Stimulated activated naive CD8-positive, alpha-beta T cell treated with anti-CD3 and anti-CD28 coated beads, Interleukin-15, amount 100 ng/mL, for 72 hours (primary cell): ENCODE measurements at regions not wholly inside any gene's neighbourhood (a gene's known extent, or its start where the extent isn't known, plus 50 kb on each side); places are given as distances from the start of the nearest gene placed in this dataset.

Source experiments
- ATAC-seq: fragments of 150-1000 bp; cut with Tn5 transposase; 2 replicates; pipeline ENCODE4 v1.10.0; 2021; ENCODE audit warnings: mild to moderate bottlenecking, moderate library complexity
- DNase-seq, 2 donors: peaks; one replicate each; pipeline ENCODE4 v3.0.0; 2021 to 2022
- H3K27ac Mint-ChIP-seq, 2 donors: one replicate each; pipeline ENCODE4 v1.8.0; 2022; ENCODE audit warnings: mild to moderate bottlenecking in 2 of 2, mixed read lengths in 2 of 2, moderate library complexity in 2 of 2
- H3K27me3 Mint-ChIP-seq: one replicate; pipeline ENCODE4 v1.8.0; 2022; ENCODE audit warnings: mixed read lengths
- H3K4me1 Mint-ChIP-seq: one replicate; pipeline ENCODE4 v1.8.0; 2022; ENCODE audit warnings: mild to moderate bottlenecking, mixed read lengths
- H3K4me3 Mint-ChIP-seq, 2 donors: one replicate each; pipeline ENCODE4 v1.8.0; 2022; ENCODE audit warnings: mild to moderate bottlenecking in 2 of 2, mixed read lengths in 2 of 2, moderate library complexity in 1 of 2
- H3K9me3 Mint-ChIP-seq, 2 donors: one replicate each; pipeline ENCODE4 v1.8.0; 2022; ENCODE audit warnings: mixed read lengths in 2 of 2

DNA sequence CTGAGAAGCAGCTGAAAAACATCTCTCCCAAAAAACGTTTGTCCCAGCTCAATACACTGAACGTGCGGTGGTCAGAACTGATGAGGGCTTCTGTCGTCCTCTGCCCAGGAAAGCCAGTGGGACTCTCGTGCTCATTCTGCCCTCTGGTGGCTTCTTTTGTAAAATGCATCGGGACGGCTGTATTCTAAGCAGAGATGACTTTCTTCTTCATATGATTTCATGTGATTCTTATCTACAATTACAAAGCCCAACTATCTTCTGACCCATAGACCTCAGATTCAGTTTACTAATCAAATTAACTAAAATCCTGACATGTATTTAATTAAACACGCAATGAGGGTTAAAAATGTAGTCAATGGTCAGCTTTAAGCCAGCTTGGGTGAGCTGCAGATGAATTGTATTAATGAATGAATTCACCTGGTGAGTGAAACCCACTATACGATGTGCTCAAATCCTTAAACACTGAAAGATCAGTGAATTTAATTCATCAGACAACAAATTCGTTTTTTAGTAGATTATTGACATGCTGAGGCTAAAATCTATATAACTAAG is 117.6 kb upstream of the FAM204A start:
- ATAC-seq: peak; percentile 79
- Mint-ChIP-seq H3K27ac (peak overlapping the region in 1 of 2 donors; percentile 67), H3K27me3 (peaks cover 42% of the 10 kb centered on the region), H3K4me1 (peaks cover 5% of the 10 kb centered on the region), H3K9me3 (no peaks in the 10 kb centered on the region), H3K4me3 (peak overlapping the region in 1 of 2 donors; percentile 32)
- DNase-seq: peak; percentile 48 to 52

DNA sequence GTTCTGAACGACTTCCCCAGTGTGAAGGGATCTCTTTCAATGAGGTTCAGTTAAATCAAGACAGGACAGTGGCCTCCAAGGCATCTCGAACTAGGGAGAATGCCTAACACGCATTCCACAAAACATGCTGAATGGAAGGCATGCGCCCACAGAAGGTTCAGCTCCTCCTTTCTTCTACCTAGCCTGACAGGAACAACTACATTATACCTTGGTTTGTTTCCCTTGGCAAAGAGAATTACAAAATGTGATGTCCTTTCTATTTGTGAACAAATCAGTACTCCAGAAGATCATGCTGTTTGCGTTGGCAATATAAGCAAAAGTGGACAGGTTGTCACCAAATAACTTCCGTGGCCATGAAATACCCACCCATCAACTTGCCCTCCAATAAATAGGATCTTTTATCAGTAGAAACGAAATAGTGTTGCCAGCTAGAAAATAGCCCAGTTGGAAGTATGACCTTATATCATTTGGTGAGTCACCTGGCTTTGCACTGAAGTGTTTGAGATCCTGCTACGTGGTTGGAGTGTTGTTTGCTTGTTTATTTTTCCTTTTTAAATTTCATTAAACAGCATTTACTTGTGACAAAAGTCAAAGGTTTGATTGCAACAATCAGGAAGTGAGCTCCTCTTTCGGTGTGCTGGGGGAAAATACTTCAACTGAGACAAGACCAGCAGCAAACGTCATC is 117.0 kb upstream of the FAM204A start:
- H3K27me3 Mint-ChIP-seq: peaks cover 36% of the 10 kb centered on the region
- peak overlapping the region in 1 of 2 donors; percentile 32 for H3K4me3 Mint-ChIP-seq
- peak overlapping the region in 1 of 2 donors; percentile 67 for H3K27ac Mint-ChIP-seq
- H3K9me3 Mint-ChIP-seq: no peaks in the 10 kb centered on the region
- ATAC-seq (no peak), DNase-seq (no peak)
- peaks cover 5% of the 10 kb centered on the region for H3K4me1 Mint-ChIP-seq

DNA sequence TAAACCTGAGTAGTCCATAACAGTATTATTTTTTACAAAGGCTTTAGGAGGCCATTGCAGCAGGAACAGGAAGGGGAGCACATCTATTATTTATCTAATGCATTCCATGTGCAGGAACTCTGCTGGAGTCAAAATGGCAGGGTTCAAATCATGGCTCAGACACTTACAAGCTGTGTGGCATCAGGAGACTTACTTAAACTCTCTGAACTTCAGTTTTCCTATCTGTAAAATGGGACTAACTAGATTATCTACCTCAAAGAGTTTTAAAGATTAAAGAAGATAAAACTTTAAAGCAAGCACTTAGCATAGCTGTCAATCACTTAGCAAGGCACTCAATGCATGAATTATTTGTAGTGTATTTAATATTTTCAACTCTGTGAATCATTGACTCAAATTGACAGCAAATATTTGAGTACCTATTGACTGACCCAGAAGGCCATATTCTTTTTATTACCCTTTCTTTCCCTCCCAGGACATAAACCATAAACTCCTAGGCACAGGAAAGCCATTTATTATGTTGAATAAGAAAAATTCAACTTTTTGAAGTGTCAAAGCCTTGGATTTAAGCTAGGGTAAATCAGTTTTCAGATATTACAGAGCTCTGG is 115.8 kb upstream of the FAM204A start:
- ATAC-seq (no peak), DNase-seq (no peak)
- H3K9me3 Mint-ChIP-seq: no peaks in the 10 kb centered on the region
- H3K27ac Mint-ChIP-seq: peak overlapping the region in 1 of 2 donors; percentile 88
- peaks cover 24% of the 10 kb centered on the region for H3K27me3 Mint-ChIP-seq
- no peak overlapping the region for H3K4me3 Mint-ChIP-seq
- peaks cover 5% of the 10 kb centered on the region for H3K4me1 Mint-ChIP-seq

DNA sequence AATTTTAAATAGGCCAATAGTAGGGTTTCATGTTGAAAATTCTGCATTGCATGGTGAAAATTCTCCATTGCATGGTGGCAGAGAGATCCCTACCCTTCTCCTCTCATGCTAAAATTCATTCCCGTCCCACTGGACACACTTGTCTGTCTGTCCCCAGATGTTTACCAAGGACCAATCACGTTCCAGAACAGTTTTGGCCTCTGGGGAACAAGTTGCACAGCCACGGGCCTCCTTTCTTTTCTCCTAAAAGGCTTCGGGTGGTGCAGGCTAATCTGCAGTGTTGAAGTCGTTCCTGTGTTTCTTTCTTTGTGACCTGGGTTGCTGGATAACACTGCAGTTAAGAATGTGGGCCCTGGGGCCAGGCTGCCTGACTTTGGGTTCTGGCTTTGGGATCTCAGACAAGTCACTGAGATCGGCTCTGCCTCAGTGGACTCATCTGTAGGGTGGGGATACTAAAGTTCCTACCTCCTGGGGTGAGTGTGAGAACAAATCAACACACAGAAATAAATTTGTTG is 113.1 kb upstream of the FAM204A start:
- no peak overlapping the region for H3K27ac Mint-ChIP-seq
- DNase-seq (no peak), ATAC-seq (no peak)
- peaks cover 5% of the 10 kb centered on the region for H3K4me1 Mint-ChIP-seq
- peaks cover 34% of the 10 kb centered on the region for H3K27me3 Mint-ChIP-seq
- peaks cover 0 to 7% of the 10 kb centered on the region in 2 donors for H3K9me3 Mint-ChIP-seq
- H3K4me3 Mint-ChIP-seq: no peak overlapping the region

DNA sequence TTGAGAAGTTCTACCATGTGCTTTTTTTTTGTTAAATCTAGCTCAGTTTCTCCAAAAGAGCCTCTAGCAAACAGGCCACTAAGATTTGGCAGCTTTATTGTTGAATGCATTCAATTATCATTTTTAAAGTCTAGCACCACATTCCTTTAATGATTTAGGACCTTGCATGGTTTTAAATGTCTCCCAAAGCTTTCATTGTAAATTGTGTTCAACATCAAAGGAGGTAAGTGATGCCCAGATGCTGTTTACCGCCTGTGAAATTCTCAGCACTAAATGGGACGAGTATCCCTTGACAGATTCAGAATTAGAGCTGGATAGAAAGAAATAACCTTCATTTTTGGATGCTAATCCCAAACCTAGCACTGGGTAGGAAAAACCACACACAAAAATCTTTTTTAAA is 112.1 kb upstream of the FAM204A start:
- peaks cover 34% of the 10 kb centered on the region for H3K27me3 Mint-ChIP-seq
- no peak overlapping the region for H3K27ac Mint-ChIP-seq
- ATAC-seq (no peak), DNase-seq (no peak)
- H3K9me3 Mint-ChIP-seq: peaks cover 0 to 7% of the 10 kb centered on the region in 2 donors
- H3K4me3 Mint-ChIP-seq: no peak overlapping the region
- H3K4me1 Mint-ChIP-seq: peaks cover under 1% of the 10 kb centered on the region

DNA sequence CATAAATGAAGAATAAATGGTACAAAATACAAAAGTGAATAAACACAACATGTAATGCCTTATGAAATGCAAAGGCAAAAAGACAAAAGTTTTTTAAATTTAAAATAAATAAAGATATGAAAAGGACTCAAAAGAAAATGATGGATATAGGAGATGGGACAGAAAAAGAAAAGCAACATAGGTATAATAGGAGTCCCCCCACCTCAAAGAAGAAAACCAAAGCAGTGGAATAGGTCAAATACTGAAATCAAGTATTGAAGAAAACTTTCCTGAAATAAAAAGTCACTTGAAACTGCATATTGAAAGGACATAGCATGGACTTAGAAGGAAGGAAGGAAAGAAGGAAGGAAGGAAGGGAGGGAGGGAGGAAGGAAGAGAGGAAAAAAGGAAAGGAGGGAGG is 110.0 kb upstream of the FAM204A start:
- no peak for ATAC-seq
- Mint-ChIP-seq H3K4me3 (no peak overlapping the region), H3K27ac (no peak overlapping the region), H3K9me3 (peaks cover 0 to 7% of the 10 kb centered on the region in 2 donors), H3K27me3 (peaks cover 49% of the 10 kb centered on the region), H3K4me1 (no peaks in the 10 kb centered on the region)
- no peak for DNase-seq

DNA sequence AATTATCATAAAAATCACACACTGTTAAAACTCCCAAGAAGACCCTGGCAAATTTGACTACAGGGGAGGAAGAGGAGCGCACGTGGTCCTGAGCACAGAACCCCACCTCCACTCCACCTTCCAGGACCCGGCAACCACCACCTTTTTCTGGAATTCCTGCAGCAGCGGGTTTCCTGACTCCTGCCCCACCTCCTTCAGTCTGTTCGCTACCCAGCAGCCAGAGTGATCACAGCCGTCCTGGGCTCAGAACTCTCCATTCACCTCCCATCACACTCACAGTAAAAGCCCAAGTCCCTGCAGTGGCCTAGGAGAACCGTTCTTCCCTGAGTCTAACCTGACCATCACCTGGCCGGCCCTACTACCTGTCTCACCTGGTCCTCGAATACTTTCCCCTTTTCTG is 107.4 kb upstream of the FAM204A start:
- no peak overlapping the region for H3K27ac Mint-ChIP-seq
- ATAC-seq: no peak
- peaks cover 0 to 7% of the 10 kb centered on the region in 2 donors for H3K9me3 Mint-ChIP-seq

DNA sequence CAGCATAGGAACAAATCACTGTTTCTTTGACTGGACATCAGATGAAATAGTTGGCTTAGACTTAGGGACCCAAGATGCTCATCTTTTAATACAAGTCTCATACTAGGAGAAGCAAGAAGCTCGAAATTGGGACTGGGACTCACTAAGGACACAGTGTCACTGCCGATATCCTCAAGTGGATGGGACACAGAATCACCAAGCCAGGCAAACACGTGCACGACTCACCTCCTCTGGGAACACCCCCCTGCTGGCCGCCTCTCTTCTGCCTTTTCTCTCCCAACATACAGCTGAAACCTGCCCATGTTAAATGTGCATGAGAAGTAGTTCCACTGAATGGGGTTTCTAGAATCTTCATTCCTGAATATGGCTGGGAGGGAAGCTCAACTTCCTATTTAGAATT is 106.6 kb upstream of the FAM204A start:
- Mint-ChIP-seq H3K27ac (no peak overlapping the region), H3K9me3 (peaks cover 0 to 7% of the 10 kb centered on the region in 2 donors), H3K4me3 (no peak overlapping the region), H3K27me3 (peaks cover 49% of the 10 kb centered on the region), H3K4me1 (no peaks in the 10 kb centered on the region)
- ATAC-seq: no peak
- no peak for DNase-seq

More for the DNA sequence above, 107.4 kb upstream of the FAM204A start:
- no peak overlapping the region for H3K4me3 Mint-ChIP-seq
- H3K27me3 Mint-ChIP-seq: peaks cover 49% of the 10 kb centered on the region
- DNase-seq: no peak
- no peaks in the 10 kb centered on the region for H3K4me1 Mint-ChIP-seq

DNA sequence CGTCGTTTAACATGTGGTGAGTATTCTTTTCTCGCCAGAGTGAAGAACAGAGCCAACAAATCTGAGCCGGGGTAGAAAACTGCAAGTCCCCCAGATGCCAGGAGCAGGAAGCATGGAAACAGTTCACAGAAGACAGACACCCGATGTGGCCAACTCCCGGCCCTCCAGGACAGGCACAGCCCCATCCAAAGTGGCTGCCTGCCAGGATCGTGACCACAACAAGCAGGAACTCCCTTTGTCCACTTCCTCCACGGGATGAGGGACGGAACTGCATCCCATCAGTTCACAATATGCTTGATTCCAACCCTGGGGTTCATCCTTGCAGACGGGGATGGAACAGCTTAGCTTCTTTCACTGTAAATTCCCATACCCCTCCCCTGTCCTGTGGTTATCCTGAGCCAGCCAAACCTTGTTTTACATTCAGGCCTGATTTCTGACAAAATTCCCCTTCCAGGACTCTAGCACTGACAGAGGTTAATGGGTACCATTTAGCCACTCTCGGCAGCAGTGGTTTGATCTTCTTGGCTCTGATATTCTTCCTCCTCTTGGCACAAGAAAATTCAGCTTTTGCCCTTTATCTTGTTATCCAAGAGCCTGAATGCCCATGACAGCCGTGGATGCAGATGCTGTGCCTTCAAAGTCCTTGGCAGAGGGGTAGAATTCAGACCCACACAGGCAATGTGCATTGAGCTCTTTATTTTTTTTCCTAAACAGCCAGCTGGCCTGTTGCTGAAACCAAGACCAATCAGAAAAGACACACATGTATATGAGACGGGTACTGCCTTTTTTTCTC is 105.5 kb upstream of the FAM204A start:
- H3K27ac Mint-ChIP-seq: peak overlapping the region; percentile 30 to 65
- no peak for DNase-seq
- peaks cover 0 to 7% of the 10 kb centered on the region in 2 donors for H3K9me3 Mint-ChIP-seq
- H3K4me3 Mint-ChIP-seq: no peak overlapping the region
- peaks cover 49% of the 10 kb centered on the region for H3K27me3 Mint-ChIP-seq
- H3K4me1 Mint-ChIP-seq: no peaks in the 10 kb centered on the region
- ATAC-seq: no peak

DNA sequence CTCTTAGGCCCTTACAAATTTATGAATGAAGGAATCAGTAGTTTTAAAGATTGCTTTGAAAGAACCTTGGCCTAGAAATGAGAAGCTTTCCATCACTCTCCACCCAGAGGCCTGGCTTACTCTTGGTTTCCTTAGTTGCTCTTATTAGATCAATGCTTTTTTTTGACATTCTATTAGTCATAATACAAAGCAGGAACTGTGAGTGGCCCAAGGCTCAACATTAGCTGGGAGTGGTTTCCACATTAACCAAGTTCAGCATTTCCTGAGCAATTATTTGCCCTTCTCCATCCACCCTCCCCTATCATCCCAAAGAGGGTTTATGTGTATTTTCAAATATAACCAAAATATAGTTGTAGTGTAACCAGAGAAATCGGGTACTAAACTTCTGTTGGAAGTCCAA is 103.4 kb upstream of the FAM204A start:
- Mint-ChIP-seq H3K4me3 (no peak overlapping the region), H3K9me3 (no peaks in the 10 kb centered on the region), H3K4me1 (no peaks in the 10 kb centered on the region), H3K27ac (no peak overlapping the region), H3K27me3 (peaks cover 29% of the 10 kb centered on the region)
- ATAC-seq (no peak), DNase-seq (no peak)

DNA sequence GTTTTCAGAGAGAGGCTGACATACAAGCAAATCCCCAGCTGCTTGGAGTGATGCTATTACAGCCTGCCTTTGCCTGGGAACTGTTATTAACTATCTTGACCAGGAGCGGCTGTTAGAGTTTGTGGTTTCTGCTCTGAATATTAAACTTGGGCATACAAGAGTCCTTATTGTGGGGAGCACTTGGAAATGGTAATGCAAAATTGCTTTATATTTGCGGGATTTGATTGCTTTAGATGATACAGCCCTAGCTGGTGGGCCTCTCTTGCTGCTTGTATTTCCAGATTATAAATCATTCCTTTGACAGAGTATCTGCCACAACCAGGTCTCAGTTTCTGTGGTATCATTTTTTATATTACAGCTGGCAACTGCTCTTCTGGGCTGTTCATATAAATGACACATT is 101.9 kb upstream of the FAM204A start:
- ATAC-seq (no peak), DNase-seq (no peak)
- Mint-ChIP-seq H3K27ac (no peak overlapping the region), H3K4me3 (no peak overlapping the region), H3K9me3 (no peaks in the 10 kb centered on the region), H3K27me3 (peaks cover 15% of the 10 kb centered on the region), H3K4me1 (no peaks in the 10 kb centered on the region)

DNA sequence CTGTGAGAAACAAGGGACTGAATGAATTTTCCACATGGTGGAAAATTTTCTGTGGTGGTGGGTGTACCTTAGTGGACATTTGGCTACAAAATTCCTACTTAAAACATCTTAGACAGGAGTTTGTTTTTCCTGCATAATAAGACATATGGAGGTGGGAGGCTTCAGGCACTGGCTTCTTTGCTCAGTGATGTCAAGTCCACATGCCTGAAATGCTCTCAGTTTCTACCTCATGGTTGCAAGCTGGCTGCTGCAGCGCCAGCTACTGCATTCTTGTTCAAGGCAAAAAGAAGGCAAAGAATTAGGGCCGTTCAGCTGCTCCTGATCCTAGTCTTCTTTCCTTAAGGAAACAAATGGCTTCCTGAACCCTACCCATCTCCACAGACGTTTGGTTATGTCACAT is 99.9 kb upstream of the FAM204A start:
- H3K27me3 Mint-ChIP-seq: peaks cover 9% of the 10 kb centered on the region
- H3K9me3 Mint-ChIP-seq: no peaks in the 10 kb centered on the region
- H3K4me3 Mint-ChIP-seq: no peak overlapping the region
- DNase-seq (no peak), ATAC-seq (no peak)
- no peaks in the 10 kb centered on the region for H3K4me1 Mint-ChIP-seq
- no peak overlapping the region for H3K27ac Mint-ChIP-seq

DNA sequence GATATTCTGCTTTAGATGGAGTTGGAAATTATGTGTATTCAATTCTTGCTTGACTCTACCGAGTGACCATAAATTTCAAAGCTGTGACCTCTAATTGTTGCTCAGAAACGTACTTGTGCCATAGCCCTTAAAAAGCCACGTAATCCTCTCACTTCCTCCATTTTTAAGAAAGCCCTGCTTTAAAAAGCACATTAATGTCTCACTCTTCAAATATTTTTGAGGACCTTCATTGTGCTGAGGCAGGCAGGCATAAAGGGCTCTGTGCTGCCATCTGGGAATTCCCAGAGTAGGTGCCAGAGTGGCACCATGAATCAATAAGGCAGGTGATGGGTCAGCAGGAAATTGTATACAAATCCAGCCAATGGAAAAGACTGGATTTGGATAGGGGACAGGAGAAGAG is 97.7 kb upstream of the FAM204A start:
- H3K9me3 Mint-ChIP-seq: no peaks in the 10 kb centered on the region
- no peak for ATAC-seq
- peaks cover 24% of the 10 kb centered on the region for H3K27me3 Mint-ChIP-seq
- DNase-seq: no peak
- H3K4me3 Mint-ChIP-seq: no peak overlapping the region
- H3K27ac Mint-ChIP-seq: no peak overlapping the region
- H3K4me1 Mint-ChIP-seq: no peaks in the 10 kb centered on the region

DNA sequence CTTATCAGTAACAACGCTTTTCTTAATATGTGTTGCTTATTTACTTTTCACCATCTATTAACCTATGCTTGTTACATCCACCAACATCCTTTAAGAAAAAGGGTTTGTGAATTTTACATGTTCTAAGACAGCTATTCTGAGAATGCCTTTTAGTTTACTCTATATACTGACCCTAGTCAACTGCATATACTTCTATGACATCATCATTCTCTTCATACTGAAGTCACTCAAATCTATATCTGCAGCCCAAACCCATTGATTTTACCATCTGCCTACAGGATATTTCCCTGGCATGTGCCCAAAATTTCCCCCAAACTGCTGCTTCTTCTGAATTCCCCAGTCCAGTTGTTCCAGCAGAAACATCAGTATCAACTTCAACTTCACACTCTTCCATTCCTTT is 94.6 kb upstream of the FAM204A start:
- Mint-ChIP-seq H3K9me3 (no peaks in the 10 kb centered on the region), H3K27ac (no peak overlapping the region), H3K4me3 (no peak overlapping the region), H3K27me3 (peaks cover 32% of the 10 kb centered on the region), H3K4me1 (no peaks in the 10 kb centered on the region)
- DNase-seq: no peak
- no peak for ATAC-seq

DNA sequence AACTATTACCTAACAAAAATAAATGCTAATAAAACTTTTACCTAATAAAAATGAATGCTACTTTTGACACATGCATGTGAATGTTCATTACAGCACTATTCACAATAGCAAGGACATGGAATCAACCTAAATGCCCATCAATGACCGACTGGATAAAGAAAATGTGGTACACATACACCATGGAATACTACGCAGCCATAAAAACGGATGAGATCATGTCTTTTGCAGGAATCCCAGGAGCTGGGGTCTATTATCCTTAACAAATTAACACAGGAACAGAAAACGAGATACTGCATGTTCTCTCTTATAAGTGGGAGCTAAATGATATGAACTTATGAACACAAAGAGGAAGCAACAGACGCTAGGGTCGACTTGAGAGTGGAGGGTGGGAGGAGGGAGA is 88.1 kb upstream of the FAM204A start:
- DNase-seq (no peak), ATAC-seq (no peak)
- peaks cover 18% of the 10 kb centered on the region for H3K27me3 Mint-ChIP-seq
- no peak overlapping the region for H3K4me3 Mint-ChIP-seq
- H3K4me1 Mint-ChIP-seq: no peaks in the 10 kb centered on the region
- H3K9me3 Mint-ChIP-seq: no peaks in the 10 kb centered on the region
- H3K27ac Mint-ChIP-seq: no peak overlapping the region
